NOMO-1 treated with dmso at 0.1 percent for 144 hours (cell line): ENCODE measurements at regions not wholly inside any gene's neighbourhood (a gene's known extent, or its start where the extent isn't known, plus 50 kb on each side); places are given as distances from the start of the nearest gene placed in this dataset.

ENCODE experiments used
- DNase-seq: peaks from one replicate; lab custom pipeline; 2025; ENCODE audit not compliant: unreplicated experiment; lab: John Stamatoyannopoulos, UW

DNA sequence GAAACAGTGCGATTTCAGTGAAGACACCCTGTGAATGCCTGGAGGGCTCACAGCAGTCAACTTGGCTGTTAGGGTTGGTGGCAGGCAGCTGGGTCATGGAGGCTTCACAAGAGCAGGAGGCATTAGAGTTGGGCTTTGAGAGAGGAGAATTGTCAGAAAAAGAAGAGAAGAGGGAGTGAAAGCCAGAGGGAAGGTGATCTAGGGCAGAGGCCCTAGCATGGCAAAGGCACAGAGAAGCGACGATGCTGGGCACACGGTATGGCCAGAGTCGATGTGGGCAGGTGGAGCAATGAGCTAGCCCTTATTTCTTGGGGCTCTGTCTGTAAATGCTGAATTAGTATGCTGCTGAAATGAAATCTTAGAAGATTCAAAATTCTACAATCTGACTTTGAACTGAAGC, 52.6 kb upstream of the OLFM4 start:
- no peak for DNase-seq

DNA sequence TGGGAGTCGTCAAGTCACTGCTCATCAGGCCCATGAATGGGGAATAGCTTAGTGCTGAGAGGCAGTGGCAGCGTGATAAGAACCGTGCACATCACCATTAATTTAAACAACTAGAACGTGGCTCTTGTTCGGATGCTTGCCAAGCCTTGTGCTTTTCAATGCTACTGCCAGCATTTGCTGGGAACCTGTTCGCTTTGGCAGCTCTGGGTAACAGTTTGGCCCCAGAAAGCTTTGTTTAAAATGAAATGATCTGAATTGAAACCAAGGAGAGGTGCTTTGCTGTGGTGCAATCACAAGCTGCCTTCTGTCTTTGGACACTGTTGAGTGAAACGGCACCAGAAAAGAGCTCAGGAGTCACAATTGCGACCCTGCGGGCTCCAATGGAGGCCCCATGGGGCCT, 53.5 kb upstream of the OLFM4 start:
- DNase-seq = no peak

DNA sequence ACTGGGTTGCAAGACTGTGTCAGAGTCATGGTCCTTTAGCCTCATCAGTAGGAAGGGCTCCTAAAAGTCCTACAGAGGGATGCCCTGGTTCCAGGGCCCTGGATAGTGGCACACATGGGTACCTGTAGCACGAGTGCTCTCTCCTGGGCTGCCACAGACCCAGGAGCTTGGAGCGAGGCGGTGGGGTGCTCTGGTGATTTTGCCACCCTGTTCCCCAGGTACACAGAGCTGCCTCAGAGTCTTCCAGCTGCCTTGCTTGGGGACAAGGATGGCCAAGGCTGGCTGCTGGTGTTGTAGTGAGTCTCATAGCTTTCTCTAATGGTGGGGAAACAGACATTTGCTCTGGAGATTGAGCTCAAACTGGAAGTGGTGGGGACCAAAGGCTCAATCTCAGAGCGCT, 53.9 kb upstream of the OLFM4 start:
- no peak for DNase-seq

DNA sequence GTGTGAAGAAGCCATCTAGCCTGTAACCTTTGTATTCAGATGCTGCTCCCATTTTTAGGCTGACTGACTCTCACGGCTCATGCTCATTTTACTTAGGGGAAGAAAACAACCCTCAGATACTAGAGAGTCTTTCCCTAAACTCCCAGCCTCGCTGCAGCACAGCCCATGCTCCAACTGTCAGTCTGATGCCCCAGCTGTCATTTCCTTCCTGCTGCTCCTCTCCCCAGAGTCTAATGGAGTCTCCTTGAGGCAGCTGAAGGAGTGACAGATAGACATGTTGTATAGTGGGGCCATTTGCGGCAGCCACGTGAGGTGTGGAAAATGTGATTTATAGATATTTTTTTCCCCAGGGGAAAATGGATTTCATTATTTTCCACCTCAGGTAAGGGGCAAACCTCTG, 59.2 kb upstream of the OLFM4 start:
- DNase-seq = no peak

DNA sequence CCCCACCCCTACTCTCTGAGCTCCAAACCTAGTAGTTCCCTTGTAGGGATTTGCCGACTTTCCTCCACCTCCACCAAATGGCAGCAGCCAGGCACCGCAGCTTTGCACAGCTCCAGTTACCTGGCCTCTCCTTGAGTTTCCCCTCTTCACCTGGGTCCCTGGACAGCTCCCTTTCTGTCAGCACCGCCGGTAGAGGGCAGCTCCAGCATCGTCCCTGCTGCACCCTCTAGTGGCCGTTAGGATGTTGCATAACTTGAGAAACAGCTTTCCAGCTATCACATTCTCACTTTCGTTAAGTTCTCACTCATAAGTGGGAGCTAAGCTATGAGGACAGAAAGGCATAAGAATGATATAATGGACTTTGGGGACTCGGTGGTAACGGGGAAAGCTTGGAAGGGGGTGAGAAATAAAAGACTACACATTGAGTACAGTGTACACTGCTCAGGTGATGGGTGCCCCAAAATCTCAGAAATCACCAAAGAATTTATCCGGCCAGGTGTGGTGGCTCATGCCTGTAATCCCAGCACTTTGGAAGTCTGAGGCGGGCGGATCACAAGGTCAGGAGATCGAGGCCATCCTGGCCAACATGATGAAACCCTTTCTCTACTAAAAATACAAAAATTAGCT, 60.4 kb upstream of the OLFM4 start:
- DNase-seq = peak; percentile 37

DNA sequence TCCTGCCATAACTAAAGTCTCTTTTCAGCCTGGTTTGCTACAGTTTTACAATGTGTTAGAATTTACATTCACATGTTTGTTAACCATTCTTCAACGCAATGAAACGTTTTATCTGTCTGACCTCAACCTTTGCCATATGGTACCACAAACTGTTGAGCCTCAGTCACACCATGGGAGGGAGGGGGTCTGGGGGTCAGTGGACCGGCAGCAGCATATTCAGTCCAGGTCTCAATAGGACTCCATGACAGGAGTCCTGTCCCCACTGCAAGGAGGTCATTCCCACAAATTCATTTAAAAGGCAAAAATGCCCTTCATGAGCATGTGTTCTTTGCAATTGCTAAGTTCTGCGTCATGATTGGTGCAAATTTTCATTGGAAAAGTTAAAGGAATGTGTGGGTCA, 66.6 kb upstream of the OLFM4 start:
- DNase-seq = no peak

DNA sequence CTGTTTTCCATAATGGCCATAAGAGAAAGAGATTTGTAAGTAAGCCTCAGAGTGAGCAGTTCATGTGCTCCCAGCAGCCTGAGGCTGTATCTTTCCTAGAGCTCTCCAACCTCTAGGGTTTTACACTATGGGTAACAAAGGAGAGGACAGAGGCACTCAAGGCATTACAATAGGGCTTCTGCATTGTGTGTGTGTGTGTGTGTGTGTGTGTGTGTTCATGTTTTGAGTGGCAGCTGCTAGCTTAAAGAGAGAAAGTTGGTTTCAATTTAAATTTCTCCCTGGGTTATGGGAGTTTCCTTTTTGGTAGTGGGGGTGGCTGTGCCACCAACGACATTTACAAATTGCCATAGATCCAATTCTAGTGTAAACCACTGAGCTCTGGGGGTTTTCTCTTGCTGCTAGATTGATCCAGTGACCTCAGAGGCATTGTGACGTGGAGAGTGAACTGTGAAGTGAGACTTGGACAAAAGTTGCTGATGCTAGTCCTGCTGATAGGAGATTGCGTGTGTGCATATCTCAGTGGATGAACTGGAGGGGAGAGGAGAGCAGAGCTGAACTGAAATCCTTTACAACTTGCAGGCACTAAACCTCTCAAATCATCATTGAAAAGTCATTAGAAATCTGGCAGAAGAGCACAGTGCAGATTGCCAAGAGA, 67.2 kb upstream of the OLFM4 start:
- no peak for DNase-seq

DNA sequence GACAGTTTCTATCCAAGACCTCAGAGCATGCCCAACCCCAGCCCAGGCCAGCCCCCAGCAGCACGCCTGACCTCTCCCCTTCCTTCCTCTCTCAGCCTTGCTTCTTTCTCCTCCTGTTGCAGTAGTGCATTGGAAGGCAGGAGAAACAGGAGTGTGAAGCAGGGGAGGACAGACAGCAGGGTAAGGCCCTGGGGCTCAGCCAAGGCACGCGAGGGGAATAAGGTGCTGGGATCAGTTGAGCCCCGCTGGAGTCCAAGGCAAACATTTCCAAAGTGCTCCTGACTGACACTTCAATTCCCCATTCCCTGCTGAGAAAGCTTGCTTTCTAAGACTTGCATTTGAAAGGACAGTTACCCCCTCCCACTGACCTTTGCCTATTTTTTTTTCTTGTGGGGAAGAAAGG, 73.1 kb upstream of the OLFM4 start:
- no peak for DNase-seq

DNA sequence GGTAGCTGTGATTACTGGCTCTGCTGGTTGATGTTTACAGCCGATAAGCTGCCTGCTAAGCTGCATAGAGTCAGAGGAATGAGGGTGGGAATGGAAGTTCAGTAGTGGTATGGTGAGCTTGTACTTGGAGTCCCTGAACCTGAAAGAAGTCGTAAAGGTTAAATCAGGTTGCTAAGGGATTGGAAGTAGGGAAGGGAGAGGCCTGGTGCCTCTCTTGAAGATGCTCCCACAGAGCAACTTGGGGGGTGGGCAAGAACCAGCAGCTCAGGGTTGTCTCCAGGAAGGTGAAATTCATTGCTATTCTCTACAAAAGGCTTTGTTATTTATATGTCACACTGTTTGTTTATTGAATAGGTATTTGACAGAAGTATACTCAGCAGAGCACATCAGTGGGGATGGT, 73.8 kb upstream of the OLFM4 start:
- no peak for DNase-seq

DNA sequence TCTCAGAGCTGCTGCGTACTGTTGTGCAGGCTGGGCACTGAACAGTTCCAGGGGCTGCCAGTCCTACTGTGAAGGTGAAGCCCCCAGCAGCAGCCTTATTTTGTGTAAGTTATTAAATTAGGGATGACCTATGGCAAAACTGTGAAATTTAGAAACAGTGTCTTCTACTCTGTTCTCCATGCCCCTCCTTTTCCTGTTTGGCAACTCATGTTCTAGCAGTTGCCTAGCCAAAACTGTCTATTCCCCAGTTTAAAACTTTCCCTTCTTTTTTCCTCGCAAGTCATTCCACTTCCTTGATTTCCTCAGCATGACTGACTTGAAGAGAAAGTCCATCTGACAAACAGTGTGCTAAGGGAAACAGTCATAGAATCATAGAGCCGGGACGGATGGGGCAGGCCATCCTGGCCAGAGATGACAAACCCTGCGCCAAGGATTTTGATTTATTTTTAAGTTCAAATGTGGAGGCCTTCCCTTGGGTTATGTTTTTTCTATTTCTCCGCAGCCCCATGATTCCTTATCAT, 78.1 kb upstream of the OLFM4 start:
- DNase-seq = no peak

DNA sequence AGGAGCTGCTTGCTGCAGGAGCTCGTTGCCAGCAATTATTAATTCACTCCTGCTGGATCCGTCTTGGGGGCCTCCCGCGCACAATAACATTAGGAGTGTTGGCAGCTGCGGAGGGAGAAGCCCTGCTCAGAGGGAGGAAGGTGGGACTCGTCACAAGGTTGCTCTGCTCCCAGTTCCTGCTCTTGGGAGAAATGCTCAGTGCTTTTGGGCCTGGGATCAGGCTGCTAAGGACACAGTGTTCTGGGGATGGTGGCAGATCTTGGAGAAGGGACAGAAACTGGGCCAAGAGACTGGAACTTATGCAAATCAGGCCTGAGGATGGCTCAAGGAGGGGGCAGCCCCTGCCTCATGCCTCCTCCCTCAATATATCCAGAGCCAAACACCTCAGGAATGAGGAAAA, 78.9 kb upstream of the OLFM4 start:
- no peak for DNase-seq

DNA sequence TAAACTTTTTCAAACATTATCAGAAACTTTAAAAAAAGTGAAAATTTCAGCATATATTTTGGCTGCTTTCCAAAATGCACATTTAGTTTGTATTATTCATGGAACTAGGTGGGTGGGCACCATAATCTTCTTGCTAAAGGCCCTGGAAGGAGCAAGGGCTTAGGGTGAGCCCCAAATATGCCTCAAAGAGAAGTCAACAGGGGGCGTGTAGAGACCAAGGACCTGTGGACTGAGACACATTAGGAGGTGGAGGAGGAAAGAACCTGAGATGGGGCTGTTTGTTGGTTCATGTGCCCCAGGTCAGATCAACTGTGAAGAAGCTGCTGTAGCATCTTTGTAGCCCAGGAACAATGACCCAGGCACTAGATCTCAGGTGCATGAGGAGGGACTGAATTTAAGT, 79.6 kb upstream of the OLFM4 start:
- DNase-seq = no peak

DNA sequence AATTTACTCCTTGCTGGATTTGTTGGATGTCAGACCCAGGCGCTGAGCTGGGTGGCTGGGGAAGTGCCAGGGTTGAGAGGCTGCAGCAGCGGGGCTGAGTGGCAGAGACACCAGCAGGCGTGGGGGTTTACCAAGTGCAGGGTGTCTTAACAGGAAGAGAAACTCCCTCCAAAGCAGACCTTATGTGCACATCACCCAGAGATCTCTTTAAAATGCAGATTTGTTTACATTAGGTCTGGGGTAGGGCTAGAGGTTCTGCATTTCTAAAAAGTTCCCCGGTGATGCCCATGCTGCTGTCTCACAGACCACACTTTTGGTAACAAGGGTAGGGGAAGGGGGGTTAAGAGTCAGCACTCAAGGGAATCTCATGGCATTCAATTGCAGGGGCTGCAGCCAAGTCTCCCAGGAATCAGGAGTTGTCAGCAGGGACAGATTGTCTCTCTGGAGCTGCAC, 80.7 kb upstream of the OLFM4 start:
- no peak for DNase-seq

DNA sequence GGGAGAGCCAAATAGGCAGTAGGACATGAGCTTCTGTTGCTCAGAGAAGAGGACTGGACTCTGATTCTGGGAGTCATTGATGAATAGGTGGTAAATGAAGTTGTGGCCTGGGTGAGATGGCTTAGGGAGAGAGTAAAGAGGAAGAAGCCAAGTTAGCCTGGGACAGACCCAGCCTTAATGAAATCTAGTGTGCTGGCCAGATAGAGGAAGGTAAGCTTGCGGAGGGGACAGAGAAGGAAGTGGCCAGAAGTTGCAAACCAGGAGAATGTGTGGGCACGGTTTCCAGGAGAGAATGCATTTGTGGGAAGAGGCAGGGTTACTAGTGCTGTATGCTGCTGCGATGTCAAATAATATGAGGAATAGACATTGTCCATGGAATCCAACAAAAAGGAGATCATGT, 83.3 kb upstream of the OLFM4 start:
- no peak for DNase-seq

DNA sequence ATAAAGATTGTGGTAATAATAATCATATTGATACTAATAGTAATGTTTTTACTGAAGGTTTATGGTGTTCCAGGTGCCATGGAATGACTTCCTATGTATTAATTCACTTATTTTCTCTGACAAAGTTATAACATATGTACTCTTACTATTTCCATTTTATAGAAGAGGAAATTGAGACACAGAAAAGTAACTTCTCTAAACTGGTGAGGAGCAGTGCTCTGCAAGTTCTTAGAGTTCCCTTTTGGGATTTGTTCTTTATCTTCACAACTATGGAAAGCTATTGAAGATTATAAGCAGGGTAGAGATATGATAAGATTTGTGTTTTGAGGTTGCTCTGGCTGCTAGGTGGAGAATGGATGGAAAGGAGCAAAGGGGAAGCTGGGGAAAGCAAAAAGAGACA, 83.9 kb upstream of the OLFM4 start:
- no peak for DNase-seq

DNA sequence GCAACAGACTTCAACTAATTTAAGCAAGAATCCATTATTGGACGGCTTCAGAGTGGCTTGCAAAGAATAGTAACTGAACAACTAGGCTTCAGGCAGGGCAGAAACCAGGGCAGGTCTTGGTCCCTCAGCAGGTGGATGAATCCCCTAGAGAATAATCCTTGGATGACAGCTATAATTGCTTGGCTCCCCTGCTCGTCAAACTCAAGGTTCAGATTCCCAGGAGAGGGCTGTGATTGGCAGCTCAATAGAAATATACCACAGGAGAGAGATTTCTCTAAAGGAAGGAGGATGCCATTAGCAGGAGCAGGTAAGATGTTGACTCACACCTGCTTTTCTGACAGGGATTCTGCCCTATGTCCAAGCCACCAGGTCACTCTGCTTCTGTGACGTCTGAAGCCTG, 89.6 kb upstream of the PCDH8 start:
- DNase-seq = no peak

DNA sequence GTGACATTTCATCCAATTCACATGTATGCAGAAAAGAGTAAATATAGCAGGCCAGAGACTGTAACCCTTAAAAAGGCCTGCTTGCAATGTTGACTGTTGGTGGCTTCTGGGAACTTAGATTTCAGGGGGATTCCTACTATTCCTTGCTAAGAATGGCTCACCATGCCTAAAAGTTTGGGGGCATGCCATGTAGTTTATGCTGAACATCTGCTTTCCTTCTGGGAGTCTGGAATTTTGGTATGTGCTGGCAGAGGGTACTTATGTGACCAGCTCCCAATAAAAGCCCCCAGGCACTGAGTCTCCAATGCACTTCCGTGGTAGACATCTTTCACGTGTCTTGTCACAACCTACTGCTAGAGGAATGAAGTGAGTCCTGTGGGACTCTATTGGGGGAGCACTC, 88.4 kb upstream of the PCDH8 start:
- DNase-seq = no peak

DNA sequence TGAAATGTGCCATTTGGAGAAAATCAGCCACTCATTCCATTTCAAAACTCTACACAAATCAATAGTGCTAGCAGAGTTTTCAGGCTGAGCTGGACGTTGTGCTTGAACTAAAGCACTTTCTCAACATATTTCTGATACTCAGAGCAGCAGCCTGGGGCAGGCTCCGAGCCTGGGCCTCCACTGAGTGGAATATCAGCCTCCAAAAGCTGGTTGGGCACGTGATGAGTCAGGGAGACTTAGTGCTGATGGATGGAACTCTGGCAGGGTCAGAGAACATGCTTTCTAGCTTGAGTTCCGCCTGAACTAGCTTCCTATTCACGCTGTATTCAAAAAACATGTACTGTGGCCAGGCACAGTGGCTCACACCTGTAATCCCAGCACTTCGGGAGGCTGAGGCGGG, 85.8 kb upstream of the PCDH8 start:
- DNase-seq = no peak

DNA sequence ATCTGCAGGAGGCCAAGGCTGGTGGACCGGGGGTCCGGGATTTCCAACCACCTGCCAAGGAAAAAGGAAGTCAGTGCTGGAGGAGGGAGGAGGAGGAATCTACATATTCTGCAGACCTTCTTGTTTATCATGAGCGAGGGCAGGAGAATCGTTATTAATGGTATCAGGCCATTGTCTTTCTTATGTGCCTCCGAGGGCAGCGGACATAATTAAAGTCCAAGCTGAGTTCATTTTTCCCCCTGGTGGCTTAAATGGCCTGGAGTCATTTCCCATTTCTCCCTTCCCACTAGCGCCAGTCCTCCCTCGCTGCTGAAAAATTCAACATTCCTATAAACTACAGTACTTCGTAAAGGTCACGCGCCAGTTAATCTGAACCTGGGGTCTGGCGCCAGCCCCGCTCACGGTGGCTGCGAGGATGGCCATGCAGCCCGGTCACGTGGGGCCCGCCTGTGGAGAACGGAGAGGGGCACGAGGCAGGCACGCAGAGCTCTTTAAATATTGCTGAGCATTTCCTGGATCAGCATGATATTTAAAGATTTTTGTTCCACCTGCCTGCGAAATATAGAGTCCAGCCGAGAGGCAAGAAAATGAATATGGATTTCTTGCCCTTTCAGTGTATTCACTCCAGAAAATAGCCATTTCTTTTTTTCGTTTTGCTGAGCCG, 85.2 kb upstream of the PCDH8 start:
- DNase-seq = no peak

DNA sequence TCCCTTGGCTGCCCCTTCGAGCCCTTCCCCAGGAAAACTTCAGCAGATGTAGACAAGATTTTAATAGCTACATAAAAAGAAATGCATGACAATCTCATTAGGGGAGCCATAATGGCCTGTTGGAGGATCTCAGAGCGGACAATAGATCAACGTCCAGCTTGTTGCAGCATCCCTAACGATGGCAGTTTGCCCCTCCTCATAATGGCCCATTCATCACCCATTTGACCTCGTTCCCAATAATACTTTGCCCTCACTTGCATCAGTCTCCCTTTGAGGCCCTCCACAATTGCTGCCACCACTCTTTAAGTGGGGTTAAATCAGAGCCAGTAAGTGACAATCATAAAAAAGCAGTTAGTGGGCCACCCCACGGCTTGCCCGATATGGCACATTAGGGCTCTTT, 84.7 kb upstream of the PCDH8 start:
- no peak for DNase-seq

DNA sequence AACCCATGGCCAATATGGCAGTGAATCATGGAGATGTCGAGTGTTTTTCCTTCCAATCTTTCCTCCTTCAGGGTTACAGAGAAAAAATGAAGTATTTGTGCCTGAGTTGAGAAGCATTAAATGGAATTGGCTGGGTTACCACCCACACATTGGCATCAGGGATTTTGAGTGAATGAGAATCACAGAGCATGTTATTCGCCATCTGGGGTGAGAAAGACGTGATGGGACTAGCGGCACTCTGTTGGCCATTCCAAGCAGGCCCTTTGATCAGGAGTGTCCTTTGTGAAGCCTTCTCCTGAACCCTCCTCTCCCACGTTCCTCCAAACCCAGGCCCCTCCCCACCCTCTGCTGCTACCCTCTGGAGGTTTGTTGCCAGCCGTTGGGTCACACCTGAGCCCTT, 84.2 kb upstream of the PCDH8 start:
- no peak for DNase-seq
